GM21786 (cell line): ENCODE measurements at regions not wholly inside any gene's neighbourhood (a gene's known extent, or its start where the extent isn't known, plus 50 kb on each side); places are given as distances from the start of the nearest gene placed in this dataset.

ENCODE experiments used
- ATAC-seq: cut with Tn5 transposase; IDR thresholded peaks from one replicate; pipeline ENCODE4 v1.9.1; 2021; ENCODE audit not compliant: unreplicated experiment

DNA sequence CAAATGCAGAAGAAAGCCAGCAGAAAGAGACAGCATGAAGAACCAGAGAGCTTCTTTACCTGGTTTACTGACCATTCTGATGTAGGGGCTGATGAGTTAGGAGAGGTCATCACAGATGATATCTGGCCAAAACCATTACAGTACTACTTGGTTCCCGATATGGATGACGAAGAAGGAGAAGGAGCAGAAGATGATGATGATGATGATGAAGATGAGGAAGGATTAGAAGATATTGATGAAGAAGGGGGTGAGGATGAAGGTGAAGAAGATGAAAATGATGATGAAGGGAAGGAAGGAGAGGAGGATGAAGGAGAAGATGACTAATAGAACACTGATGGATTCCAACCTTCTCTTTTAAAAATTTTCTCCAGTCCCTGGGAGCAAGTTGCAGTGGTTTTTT is 178.2 kb upstream of the CRY1 start:
- no peak for ATAC-seq

DNA sequence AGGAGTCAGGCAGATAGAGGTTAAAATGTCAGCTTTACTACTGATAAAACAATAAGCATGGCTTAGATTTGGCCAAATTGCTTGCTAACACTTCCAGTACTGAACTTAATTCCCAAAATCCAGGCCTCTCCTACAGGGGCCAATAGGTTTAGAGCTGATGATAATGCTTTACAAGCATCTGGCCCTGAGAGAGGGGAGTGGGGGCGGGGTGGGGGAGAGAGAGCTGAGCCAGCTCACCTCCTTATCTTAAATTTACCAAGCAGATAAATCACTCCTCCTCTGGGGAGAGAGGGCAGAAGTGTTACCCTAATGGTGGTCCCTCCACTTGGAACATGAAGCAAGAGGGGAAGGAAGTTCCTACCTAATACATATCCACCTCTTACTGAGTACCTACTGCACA is 182.2 kb upstream of the CRY1 start:
- ATAC-seq, result no peak

DNA sequence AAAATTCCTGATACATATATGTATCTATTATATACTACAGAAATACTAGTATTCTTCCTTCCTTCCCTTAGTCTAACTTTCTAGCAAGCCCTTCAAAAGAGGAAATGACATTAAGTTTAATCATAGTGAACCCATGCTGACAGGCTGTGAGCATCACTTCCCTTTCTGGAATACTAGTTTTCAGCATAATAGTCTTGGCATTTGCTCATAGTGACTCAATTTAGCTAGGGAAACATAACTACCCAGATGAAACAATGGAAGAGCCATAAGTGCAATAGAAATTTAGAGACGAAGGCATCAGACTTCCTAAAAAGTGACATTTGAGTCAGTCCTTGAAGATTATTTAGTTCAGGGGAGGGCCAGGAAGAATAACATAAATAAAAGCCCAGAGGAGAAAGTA is 184.5 kb upstream of the CRY1 start:
- ATAC-seq, result no peak

DNA sequence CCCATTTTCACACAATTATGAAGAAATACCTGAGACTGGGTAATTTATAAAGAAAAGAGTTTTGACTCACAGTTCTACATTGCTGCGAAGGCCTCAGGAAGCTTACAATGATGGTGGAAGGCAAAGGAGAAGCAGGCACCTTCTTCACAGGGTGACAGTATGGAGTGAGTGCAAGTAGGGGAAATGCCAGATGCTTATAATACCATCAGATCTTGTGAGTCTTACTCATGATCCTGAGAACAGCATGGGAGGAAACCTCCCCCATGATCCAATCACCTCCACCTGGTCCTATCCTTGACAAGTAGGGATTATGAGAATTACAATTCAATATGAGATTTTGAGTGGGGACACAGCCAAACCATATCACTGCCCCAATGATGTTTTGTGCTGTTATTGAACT is 189.3 kb upstream of the CRY1 start:
- no peak for ATAC-seq

DNA sequence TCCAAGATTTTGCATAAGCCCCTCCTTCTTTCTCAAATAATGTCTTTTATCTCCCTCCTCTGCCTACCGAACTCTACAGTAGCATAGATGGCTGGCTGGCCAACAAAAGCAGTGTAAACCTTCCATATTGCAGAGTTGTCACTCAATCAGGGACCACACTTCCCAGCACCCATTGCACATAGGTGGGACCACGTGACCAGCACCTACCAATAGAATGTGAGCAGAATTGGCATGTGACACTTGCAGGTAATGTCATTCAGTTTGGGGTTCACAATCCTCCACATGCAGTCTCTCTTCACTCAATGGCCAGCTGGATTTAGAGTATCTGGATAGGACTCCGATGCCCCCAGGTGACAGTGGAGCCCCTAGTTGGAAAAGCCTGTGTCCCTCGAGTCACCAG is 190.3 kb upstream of the CRY1 start:
- ATAC-seq, result no peak

DNA sequence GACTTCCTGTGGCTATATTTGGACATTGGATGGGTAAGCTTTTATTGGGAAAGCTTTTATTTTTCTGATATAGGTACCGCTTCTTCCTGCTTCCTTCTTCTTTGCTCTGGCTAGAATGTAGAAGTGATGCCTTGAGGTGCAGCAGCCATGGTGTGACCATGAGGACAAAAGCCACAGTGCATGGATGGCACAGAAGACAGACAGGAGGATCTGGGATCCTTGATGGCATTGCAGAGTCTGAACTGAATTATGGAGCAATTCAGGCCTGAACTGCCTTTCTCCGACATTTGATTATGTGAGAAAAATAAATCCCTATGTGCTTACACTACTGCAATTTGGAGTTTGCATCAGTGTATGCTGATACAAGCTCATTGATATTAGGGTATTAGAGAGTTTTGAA is 191.3 kb upstream of the CRY1 start:
- no peak for ATAC-seq

DNA sequence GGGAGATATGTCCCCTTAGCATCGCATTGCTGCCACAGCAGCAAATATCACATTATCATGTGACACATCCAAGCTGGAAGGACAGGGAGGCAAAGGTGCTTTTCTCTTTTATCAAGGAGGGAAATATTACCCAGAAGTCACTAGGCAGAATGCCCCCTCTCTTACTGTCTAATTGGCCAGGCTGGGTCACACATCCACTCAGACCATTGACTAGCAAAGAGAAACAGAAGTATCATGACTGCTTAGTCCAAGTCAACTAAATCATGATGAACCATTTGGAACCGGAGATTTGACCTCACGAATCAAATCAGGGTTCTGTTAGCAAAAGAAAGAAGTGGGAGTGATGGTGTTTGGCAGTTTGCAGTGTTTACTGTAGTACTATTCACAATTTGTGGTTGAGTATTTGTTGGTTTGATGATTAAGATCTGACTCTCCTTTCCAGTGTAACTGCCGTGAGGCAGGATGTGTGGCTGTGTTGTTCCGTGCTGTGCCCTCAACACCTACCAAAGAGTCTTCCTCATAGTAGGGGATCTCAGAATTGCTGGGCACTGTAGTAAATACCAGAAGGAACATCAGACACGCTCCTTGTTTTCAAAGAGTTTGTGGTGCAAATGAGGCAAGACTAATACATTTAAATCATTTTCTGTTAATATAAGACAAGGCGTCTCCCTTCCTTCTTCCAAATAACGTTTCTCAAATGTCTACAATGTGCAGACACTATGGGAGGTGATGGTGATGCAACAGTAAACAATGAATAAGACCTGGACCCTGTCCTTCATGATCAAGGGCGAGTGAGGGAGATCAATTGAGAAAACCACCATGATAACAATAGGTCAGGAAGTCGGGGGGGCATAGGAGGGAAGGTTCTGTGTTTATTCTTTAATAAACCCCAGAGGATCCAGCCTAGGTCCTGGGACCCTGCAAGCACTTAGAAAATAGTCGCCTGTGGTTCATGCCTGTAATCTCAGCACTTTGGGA is 194.4 kb upstream of the CRY1 start:
- no peak for ATAC-seq

DNA sequence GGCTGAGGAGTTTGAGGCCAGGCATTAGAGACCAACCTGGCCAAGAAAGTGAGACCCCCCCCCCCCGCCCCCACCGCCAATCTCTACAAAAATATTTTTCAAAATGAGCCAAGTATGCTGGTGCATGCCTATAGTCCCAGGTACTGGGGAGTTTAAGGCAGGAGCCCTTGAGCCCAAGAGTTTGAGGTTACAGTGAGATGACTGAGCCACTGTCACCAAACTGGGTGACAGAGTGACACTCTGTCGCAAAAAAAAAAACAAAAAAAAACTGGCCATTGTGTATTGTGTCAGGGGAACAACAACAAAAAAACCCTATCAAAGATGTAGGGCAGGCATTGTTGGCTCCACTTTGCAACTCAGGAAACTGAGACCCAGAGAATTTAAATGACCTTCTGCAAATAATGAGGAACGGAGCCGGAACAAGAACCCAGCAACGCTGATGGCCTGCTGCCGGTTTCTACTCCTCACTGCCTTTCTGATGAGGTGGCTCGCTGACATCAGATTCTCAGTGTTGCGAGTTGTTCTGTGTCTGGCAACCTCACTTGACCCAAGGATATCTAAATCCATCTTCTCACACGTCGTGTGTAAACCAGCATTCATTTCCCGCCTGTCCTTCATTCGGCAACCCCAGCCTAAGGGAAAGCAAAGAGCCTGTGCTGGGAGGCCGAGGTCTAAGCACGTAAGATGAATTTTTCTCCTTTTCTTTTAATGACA is 195.2 kb upstream of the CRY1 start:
- ATAC-seq, result no peak

DNA sequence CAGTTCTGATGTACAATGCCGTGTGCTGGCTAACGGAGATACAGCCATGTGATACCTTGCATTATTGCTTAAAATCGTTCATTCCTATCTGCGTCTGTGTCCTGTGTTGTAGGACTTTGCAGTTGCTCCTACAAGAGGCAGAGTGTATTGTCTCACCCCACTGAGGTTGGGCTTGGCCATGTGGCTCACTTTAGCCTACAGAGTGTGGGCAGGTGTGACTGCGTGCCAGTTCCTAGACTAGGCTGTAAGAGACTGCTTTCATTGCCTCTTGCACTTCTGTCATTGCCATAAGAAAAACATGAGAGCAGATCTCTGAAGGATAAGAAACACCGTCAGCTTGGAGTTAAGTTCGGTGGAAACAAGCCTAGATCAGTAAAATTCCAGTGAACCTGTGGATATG is 197.7 kb upstream of the CRY1 start:
- no peak for ATAC-seq

DNA sequence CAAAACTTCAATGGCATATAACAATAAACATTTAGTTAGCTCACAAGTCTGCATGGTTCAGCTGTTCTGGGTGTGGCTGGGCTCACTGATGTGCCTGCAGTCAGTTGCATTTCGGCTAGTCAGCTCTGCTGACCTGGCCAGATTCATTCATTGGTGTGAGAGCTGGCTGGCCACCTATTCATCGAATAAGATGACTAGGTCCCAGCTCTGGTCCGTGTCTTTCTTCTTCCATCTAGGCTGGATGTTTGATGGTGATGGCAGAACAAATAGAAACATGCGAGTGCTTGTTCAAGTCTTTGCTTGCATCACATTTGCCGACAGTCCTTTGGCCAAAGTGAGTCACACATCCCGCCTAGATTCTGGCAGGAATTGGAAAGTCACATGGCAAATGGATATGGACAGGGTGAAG is 203.3 kb upstream of the CRY1 start:
- ATAC-seq, result no peak

DNA sequence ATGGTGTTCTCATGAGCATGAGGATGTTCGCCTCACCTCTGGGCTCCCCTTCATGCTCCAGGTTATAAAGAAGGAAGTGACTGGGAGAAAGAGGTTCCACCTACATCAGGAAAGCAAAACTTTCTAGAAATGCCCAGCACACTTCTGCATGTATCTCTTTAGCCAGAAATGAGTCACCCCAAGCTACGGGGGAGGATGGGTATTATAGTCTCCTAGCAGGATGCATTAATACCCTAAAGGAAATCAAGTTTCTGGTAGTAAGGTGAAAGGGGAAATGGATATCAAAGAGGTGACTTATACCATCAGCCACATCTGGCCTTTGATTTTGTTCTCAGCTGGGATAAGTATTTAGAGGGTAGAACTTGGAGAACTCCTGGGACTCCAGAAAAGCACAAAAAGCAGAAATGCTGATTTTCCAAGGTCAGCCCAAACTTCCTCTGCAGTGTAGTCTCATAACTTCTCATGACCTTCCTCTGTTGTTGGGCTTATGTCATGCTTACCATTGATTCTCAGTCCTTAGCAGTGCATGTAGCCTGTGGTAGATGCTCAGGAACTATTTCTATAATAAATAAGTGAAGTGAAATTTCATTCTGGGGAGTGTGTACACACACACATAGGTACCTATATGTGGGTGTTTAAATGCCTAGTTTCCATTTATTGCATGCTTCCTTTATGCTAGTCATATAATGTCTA is 209.4 kb upstream of the CRY1 start:
- no peak for ATAC-seq

DNA sequence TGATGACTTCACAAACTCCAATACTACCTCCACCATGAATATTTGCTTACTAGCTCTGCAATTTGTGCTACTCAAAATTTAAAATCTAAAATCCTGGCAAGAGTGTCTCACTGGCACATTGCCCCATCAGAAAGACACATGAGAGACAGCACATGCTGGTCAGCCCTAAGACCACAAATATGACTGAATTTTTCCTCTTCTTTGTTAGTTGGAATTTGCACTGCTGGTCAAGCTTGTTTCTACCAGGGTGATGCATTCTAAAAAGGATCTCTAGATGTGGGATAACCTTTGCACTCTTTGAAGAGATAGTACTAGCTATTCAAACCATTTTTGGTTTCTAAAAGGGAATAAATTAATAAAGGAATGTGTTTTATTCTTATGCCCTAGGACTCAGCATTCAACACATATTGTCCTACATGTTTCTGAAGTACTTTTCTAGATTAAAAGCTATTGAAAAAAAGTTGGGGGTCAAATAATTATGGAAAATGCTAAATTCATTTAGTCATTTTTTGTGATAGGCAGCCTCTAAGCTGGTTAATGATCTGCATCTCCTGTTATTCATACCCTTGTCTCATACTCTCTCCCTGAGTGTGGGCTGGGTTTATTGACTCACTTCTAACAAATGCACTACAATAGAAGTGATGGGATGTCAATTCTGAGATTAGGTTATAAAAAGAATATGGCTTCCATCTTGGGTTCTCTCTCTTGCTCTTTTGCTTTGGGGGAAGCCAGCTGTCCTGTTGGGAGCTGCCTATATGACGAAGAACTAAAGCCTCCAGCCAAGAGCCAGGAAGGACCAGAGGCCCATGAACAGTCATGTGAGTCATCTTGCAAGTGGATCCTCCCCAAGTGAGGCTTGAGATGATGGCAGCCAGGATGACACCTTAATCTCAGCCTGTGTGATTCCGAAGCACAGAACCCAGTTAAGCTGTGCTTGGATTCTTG is 211.5 kb upstream of the CRY1 start:
- no peak for ATAC-seq

DNA sequence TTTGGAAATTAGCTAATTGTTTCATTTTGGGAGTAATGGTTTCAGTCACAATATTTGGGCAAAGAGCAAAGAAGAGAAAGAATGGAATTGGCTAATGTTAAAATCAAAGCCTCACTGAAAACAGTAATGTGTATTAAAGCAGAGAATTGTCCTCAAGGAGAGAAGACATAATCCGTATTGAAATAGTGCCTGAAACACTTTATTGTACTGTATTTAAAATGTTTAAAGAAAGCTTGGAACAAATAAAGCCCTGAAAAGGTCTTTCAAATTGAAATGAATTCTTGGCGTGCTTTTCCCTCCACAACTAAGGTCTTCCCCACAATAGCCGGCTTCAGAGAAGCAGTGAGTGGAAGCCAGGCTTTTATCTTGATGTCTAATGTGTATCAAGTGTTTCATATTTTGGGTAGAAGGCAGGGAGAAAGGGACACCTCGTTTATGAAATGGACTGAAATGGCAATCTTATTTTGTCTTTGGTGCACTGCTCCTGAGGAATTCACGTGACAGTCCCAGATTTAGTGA is 212.9 kb upstream of the CRY1 start:
- ATAC-seq, result no peak

DNA sequence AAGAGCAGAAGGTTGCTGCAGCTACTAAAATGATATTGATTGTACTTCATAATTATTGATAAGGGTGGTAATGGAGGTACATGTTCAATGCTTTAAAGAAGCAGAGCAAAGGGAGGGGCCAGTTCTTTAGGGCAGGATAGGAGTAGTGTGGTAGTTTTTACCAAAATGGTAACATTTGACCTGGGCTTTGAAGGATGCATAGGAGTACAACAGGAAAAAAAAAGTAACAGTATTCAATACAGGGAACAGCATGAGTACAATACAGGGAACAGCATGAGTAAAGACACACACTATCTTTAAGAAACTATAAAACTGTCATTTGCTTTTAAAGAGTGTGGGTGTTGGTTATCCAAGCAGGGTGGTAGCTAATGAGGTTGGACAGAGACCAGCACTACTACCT is 215.0 kb upstream of the CRY1 start:
- ATAC-seq, result no peak

DNA sequence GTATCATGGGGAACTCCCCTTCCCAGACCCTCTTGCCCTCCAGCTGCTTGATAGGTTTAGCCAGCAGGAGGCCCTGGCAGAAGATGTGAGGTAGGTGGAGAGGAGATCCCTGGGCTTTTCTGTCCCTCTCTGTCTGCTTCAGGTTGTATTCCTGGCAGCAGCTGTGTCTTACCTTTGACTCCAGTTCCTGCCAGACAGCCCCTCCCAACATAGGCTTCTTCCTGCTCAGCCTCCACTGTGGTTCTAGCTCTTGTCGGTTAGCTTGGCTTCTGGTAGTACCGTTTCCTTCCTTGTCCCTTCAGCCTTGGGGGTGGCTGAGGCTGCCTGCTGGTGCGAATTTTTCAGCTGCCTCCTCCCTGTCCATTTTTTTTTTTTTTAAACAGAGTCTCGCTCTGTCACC is 215.7 kb upstream of the CRY1 start:
- ATAC-seq, result no peak

DNA sequence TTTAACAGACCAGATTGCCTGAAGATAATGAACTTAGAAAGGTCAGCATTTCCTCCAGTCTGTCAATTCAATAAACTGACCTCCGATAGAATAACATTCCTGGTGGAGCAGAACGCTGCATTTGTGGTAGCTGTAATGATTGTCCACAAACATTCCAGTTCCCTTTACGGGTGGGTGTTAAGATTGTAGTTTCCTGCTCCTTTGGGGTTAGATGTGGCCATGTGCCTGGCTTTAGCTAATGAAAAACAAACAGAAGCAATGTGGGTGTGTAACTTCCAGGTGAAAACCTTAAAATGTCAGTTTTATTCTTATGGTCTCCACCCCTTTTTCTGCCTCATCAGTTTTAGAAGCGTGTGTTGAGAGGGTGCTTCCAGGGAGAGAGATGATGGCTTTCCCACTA is 217.3 kb upstream of the CRY1 start:
- no peak for ATAC-seq

DNA sequence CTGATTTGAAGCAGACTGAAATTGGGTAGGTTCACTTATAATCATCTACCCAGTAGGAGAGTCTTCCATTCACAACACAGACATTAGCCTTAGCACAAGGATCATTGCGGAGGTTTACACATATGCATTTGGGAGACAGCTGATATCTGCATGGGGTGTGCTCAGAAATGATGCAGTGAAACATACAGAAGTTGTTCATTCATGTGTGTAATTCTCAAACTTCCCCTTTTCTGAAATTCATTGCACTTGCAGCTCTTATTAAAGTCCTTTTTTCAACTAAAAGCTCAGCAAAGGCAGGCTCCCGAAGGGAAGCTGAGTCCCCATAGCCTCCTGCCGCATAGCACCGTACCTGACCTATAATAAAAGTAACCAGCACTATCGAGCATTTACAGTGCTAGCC is 218.3 kb upstream of the CRY1 start:
- no peak for ATAC-seq

DNA sequence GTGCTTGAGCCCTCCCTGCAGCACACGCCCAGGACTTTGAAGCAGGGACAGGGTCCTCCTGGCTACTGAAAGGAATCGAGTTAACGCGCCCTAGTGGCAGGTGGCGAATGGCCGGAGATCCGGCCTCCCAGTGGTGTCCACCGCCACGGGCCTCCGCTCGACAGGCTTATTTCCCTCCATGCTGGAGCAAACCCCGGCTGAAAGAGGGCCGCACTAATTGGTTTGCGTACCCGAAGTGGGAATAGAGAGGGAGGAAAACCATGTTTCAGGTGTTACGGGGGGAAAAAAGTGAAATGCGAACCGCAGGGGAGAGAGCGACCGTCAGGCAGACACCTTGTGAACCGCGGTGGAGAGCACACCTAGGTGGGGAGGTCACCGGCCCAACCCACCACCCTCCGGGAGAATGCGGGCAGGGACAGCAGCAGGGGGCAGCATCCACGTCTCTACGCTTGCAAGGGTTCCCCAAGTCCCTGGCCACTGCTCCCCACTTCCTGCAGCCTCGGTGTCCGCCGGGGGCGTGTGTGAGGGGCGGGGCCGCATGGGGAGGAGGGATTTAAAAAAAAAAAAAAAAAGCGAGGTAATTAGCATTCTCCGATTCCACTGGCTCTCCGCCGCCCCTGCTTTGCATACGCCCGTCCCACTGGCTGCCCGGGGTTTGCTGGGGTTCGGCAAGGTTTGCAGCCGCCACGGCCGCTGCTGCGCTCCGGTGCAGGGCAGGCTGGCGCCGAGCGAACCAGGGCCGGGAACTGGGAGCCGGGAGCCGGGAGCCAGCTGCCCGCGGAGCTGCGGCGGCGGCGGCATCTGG is 224.6 kb upstream of the CRY1 start:
- no peak for ATAC-seq

DNA sequence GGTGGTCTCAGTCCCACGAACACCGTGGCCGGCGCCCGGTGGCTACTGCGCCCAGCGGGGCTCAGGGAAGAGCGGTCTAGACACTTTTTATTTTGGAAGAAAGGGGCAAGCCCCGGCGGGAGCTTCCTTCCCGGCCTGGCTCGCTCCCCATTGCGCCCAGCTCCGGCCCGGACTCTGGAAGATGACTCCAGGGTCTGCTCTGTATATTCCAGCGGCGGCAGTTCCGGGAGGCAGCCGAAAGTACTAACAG is 225.1 kb upstream of the CRY1 start:
- no peak for ATAC-seq
